HG03460 (cell line): ENCODE measurements at regions not wholly inside any gene's neighbourhood (a gene's known extent, or its start where the extent isn't known, plus 50 kb on each side); places are given as distances from the start of the nearest gene placed in this dataset.

Source experiments
- ATAC-seq: cut with Tn5 transposase; IDR thresholded peaks from one replicate; pipeline ENCODE4 v1.9.1; 2021; ENCODE audit not compliant: unreplicated experiment

DNA sequence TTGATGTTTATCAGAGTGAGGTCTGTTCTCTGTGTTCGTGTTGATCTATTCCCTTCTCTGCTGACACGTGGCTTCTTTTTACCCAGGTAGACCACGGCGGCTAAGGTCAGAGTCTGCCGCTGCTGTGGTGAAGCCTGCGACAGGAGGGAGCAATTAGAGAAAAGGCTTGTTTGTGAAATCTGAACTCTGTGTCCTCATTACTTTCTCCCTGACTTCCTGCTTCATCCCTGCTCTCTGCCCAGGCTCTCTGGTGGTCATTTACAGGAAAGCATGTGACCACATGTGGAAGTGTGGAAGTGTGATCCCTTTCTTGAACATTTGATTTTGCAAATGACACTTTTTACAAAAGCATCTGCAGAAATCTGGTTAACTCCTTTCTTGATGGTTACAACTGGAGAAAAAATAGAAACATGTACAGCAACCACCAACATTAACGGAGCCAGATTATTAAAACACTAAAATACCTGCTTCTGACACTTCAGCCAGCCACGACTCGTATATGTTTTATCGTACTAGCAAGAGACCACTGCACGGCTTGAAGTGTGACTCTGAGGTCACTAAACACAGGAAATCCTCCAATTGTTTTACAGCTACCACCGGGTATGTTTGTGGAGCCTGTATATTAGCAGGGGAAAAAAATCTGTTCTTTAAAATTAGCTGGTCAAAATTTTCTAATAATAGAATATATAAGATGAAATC is 388.6 kb upstream of the TMPO start:
- no peak for ATAC-seq

DNA sequence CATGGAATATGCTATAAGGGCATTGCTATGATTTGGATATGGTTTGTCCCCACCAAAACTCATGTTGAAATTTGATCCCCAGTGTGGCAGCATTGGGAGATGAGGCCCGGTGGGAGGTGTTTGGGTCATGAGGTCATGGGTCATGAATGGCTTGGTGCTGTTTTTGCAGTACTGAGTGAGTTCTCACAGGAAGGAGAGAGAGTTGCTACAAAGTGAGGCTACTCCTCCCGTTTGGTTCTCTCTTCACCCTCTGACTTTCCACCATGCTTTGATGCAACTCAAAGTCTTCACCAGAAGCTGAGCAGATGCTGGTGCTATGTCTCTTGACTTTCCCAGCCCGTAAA is 388.1 kb upstream of the TMPO start:
- ATAC-seq = no peak

DNA sequence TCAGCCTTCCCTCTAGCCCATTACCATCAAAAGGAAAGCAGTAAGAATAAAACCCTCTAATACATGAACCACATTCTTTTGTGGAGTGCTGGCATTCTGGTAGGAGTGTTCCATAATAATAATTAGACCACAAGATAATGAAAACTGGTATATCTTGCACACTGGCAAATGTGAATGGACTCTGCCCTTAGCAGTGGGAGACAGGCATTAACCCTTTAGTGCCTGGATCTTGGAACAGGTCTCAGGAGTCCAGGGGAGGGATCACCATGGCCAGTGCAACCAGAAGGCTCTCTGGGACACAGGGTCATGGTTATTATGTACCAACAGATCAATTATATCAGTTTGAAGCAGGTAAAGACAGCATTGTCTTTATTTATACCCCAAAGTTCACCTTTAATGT is 387.5 kb upstream of the TMPO start:
- ATAC-seq = no peak

DNA sequence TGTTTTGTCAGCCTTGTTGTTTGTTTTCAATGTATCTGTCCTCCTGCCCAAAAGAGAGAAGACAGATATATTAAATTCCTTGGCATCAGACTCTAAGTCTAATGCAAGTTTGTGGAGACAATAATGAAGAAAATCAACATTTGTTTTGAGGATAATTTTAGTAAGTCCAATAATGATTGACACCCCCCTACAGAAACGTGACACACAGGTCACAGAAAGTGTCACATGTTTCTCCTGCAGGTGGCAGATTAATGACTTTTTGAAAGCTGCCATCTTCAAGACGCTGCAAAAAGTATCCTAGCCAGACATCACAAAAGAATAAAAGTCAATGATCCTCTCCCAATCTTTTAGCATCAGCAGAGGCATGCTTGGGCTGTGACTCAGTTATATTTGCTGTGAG is 378.8 kb upstream of the TMPO start:
- ATAC-seq = no peak

GRCh38 chr12:98137278-98137677 is 378.1 kb upstream of the TMPO start:
- no peak for ATAC-seq

- no peak for ATAC-seq
Observed at GRCh38 chr12:98144953-98145352, 370.4 kb upstream of the TMPO start.

DNA sequence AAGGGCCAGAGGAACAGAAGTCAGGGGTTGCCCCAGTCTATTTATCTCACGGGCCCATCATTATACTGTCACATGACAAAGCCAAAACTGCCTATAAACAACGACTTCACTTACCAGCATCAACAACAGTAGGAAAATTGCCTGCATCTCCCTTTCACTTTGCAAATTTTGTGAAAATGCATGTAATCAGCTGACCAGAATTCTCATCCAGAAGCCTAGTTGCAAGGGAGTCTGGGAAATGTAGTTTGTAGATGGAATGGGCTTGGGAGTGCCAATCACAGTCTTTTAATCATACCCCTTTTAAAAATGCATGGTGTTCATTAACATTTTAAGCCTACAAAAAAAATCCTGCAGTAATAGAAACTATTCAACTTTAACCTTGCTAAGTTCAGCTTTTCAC is 369.3 kb upstream of the TMPO start:
- no peak for ATAC-seq

DNA sequence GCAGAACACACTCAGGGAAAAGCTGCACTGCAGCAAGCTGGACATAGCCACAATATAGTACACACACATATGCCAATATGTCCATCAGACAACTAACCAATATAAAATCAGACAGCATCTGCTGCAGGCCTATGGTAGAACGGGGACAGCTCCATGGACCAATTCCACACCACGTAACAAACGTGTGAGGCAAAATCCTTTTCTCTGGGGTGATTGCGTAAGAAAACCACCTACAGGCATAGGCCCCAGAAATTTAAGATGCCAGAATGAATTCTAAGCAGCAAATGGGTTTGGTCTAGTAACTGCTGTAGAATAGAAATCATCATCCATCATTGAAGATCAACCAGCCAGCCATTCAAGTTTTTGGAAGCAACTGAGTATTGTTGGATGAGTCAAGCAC is 368.9 kb upstream of the TMPO start:
- no peak for ATAC-seq

DNA sequence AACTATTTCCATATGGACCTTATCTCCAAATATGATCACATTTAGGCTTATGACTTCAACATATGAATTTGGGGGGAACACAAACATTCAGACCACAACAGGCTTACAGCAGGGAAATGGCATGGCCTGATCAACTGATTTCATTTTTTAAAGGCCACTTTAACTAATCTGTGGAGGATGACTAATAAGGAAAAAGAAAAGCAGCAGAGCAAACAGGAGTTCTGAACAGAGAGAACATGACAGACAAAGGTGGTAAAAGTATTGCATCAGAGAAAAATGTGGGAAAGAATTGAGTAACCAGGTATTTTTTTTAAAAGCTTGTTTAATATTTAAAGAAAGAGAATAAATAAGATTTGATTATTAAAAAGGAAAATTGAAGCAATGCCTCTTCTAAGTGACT is 366.1 kb upstream of the TMPO start:
- ATAC-seq = peak; percentile 69

- ATAC-seq = no peak
Observed at GRCh38 chr12:98149691-98150210, 365.6 kb upstream of the TMPO start.

GRCh38 chr12:98151105-98151590 is 364.2 kb upstream of the TMPO start:
- ATAC-seq = no peak

DNA sequence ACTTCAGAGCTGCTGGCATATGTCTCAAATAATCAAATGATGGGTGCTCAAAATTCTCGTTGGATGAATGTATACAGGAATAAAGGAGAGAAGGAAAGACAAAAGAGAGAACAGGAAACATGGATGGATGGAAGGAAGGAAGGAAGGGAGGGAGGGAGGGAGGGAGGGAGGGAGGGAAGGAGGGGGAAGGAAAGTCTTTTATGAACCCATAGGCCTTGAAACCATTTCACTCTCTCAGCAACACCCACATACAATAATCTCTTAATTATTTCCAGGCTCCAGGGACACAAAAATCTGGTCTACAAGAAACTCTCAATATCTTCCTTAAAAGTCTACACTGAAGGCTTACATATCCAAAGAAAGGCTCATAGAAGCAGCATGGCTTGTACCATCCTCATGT is 363.4 kb upstream of the TMPO start:
- ATAC-seq = no peak

DNA sequence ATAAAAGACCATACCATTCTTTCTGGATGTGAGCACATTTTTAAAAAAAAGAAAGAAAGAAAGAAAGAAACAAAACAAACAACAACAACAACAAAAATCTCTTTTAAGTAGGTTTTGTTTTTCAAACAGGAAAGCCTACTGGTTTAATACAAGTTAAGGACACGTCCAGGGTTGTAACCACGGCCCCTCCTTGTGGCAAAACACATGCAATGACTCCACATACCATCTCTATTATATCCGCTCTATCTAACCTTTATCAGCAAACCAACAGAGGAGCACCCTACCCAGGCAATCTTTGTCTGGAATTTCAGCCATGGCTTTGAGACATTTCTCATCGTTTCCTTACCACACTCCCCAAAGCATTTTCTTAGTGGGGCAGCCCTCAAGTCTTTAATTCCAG is 360.5 kb upstream of the TMPO start:
- ATAC-seq = no peak

DNA sequence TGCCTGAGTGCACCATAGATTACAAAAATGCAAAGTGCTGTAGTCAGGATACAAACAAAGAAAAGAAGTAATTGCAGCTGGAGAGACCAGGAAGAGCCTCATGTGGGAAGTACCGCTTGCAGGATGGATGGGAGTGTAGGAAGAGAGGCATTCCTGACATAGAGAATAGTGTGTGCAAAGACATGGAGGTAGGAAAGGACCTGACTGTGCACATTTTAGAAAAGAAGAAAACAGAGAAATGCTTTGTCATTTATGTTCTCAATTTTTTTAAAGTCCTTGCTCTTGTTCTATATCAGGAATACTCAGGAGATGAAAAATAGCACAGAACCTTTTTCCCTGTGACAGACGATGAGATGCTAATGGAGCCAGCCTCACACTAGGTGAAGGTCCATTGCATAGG is 358.7 kb upstream of the TMPO start:
- no peak for ATAC-seq

DNA sequence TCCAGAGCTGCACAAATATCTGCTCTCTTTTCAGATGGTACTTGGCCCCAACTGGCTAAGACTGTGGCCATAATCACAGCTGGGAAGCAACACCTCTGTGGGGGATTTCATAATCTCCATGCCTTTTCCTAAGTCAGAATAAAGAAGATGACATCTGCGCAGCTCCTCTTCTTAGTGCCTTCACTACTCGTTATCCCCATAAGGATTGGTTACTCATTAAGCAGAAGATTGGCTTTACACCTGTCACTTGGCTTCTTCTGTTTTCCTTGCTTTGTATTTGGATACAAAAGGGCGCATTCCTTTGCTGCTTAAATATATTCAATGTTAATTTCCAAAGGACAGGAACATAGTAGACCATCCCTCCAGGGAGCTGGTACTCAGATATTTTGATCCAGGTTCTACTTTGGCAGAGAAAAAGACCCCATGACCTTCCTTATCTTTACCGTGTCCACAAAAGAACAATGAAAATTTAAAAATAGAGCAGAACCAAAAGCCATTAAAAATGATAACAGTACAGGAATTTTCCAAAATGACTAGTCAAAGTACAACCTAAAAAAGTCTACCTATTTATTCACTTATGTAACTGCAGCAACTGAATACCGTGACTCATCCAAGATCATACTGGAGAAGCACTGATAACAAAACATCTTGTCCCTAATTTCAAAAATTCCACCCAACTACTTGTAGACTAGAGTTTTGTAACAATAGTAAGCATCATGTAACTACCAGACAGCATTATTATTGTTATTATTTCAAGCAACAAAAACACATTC is 352.3 kb upstream of the TMPO start:
- no peak for ATAC-seq

- no peak for ATAC-seq
Observed at GRCh38 chr12:98172304-98172703, 343.1 kb upstream of the TMPO start.

GRCh38 chr12:98172801-98173200 is 342.6 kb upstream of the TMPO start:
- no peak for ATAC-seq

GRCh38 chr12:98173773-98174427 is 341.5 kb upstream of the TMPO start:
- no peak for ATAC-seq

- ATAC-seq = no peak
Observed at GRCh38 chr12:98174428-98174809, 341.0 kb upstream of the TMPO start.

DNA sequence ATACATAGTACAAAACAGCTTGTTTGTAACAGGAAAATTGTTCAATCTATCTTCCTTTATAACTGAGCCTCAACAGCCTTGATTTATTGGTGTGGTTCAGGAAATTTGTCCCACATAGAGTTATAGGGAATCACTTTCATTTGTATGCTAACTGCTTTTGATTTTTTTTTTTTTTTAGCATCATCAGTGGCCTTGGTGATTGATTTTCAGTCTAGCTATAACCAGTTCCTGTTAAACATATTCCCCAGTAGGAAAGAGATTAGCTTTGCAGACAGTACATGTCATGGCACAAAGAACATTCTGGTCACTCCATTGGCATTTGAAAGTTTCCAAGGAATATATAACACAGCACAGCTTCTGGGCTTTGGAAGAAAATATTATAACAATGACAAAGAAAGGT is 337.3 kb upstream of the TMPO start:
- ATAC-seq = no peak

GRCh38 chr12:98179151-98179550 is 336.2 kb upstream of the TMPO start:
- no peak for ATAC-seq

GRCh38 chr12:98180603-98181002 is 334.8 kb upstream of the TMPO start:
- ATAC-seq = no peak
